GM13976 (cell line): ENCODE measurements at regions not wholly inside any gene's neighbourhood (a gene's known extent, or its start where the extent isn't known, plus 50 kb on each side); places are given as distances from the start of the nearest gene placed in this dataset.
"Not testable (repeated sequence)": the region's sequence is repeated elsewhere in the genome, so short reads cannot be mapped to it uniquely, and the experiment has no call there.

Experiments used
- DNase-seq: peaks from one replicate; pipeline ENCODE4 v3.0.0; 2012; ENCODE audit warnings: low spot score
- in situ Hi-C: fragments of 300-500 bp; cut with MboI; formaldehyde crosslinking; loops from one replicate; pipeline ENCODE4 v1.12.0; 2022; ENCODE audit warnings: low sequenced_read_pairs, mixed read lengths, inconsistent platforms; ENCODE audit not compliant: unreplicated experiment

DNA sequence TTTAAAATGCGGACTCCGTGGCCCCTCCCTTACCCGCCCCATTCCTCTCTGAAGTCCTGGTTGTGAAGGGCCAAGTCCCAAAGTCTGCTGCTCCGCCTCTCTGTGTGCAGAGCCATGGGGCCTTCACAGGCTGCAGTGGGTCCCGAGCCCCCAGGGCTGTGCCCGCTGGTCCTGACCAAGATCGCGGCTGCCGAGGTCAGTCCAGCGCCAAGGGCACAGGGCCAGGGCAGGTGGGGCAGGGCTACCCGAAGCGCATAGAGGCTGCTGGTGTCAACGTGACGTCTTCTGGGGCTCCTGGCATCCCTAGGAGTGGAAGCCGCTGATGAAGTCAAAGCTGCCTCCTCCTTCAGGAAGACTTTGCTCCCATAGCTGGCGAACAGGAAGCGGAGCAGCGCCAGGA, 858.8 kb downstream of the TUBA3C start:
- DNase-seq, in situ Hi-C loops: not testable (repeated sequence)

DNA sequence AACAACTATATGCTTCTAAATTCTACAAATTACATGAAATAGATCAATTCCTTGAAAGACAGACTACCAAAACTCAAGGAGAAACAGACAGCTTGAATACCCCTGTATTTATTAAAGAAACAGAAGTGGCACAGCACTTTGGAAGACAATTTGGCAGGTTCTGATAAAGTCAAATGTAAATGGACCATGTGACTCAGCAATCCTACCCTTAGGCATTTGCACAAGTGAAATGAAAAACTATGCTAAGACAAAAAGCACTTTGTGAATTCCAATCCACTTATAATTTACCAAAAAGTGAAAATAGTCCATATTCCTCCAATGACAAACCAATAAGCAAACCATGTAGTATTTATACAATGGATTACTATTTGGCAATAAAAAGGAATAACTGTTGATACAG, 862.0 kb downstream of the TUBA3C start:
- DNase-seq, in situ Hi-C loops: not testable (repeated sequence)

DNA sequence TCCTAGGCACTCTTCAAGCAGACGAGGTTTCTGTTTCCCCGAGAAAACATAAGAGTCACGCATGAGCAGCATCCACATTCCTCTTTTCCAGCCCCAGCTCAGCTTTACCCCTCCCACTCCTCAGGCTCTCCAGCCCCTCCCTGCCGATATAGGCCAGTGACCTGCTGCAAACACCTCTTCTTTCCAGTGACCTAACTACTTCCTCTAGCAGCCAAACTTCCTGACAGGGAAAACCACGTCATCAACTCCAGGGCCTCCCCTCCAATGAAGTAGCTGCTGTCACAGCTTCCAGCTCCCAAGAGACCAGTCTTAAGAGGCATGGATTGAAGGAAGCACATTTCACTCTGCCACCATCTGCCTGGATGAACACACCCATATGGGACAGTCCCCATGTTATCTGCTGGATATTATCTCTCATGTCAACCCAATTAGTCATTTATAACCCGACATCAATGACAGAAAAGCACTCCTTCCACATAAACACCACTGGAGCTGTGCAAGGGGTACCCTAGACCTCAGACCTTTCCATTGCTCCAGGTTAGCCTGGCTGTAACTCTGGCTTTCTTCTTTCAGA, 878.3 kb downstream of the TUBA3C start:
- in situ Hi-C loops = not testable (repeated sequence)

DNA sequence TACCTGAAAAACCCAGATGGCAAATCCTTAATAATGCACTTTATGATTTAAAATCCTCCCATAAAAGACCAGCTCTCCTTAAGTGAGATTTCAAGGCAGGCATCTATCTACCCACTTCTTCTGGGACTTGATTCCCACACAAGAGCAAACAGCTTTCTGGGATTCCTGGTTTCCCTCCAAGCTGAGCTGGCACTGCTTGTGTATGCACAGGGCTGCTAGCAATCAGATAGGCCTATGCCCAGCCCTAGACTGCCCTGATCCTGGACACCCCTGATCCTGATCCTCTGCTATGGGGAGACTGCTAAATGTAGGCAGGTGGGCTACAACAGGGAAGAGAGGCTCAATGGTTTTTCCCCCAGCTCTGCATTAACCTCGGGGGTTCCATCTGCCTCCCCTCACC, 880.7 kb downstream of the TUBA3C start:
- DNase-seq, in situ Hi-C loops: not testable (repeated sequence)

More for the DNA sequence above, 878.3 kb downstream of the TUBA3C start:
- DNase-seq = not testable (repeated sequence)

DNA sequence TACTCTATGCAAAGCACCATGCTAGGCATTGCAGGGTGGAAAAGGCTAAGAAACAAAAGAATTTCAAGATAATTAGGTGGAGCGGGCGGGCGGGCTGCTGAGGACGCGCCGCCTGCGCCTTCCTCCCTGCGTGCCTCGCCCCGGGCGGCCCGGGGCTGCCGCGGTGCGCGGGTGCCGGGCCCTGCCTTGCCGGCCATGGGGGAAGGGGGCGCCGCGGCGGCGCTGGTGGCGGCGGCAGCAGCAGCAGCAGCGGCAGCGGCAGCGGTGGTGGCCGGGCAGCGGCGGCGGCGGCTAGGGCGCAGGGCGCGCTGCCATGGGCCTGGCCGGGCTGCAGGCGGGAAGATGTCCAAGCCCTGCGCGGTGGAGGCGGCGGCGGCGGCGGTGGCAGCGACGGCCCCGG, 884.3 kb downstream of the TUBA3C start:
- in situ Hi-C loops, DNase-seq: not testable (repeated sequence)

DNA sequence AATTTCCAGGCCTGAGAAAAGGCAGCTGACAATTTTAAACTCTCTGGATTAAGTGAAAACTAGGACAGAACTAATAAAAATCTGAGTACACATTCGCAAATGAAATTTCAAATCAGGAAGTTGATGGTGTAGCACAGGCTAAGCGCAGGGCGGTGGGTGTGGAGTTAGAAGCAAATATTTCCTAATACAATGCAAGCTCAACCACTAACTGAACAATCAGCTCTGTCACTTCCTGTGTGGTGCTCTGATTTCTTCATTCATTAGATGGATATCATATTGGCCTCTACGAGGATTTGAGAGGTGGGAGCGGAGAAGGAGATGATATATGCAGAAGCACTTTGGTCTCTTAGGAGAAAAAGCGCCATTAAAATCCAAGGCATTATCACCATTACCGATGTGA, 885.0 kb downstream of the TUBA3C start:
- DNase-seq, in situ Hi-C loops: not testable (repeated sequence)

DNA sequence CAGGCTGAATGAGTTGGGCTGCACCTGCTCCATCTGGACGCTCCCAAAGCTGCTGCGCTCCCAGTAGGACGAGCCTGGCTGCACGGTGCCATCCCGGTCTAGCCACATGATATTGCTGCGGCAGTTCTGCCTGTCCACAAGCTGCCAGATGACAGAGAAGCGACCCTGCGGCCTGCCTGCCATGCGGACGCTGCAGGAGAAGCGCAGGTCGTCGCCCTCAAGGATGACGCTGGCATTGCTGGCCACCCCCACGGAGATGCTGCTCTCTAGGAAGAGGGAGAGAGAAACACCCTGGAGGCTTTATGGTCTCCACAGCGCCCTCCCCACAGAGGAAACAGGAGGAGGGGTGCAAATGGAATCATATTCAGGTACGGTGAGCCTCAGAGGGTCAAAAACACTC, 887.3 kb downstream of the TUBA3C start:
- DNase-seq, in situ Hi-C loops: not testable (repeated sequence)

DNA sequence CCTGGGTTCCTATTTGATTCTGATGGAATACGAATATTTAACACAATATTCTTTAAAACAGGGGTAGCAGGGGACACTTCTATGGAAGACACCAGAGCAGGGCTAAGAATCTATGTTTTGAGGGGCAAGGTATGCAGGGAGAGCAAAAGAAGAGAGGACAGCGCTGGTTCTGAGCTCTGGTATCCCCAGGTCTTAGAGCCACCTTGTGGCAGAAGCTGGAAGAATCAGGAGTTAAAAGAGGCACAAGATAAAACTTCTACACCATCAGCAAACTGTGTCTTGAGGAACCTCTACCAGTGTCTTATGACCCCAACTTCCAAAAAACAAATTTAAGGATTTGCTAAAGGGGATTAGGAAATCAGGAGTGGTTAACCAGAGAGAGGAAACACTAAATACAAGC, 894.8 kb downstream of the TUBA3C start:
- DNase-seq, in situ Hi-C loops: not testable (repeated sequence)

DNA sequence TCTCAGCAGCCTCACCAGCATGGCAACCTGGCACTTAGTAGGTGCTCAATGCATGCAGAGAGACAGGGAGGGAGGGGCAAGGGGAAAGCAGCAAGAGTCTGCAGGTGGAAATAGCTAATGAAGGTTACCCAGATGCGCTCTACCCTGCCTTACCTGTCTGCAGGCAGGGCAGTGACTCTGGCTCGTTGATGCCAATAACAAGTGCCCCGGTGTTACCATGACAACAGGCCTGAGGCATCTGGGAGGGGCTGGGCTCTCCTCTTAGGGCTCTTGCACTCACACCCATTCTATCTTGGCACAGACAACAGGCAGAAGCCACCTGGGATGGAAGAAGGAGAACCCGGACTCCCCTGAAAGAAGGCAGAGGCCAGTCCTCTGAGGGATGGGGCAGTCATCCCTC, 896.0 kb downstream of the TUBA3C start:
- in situ Hi-C loops, DNase-seq: not testable (repeated sequence)

DNA sequence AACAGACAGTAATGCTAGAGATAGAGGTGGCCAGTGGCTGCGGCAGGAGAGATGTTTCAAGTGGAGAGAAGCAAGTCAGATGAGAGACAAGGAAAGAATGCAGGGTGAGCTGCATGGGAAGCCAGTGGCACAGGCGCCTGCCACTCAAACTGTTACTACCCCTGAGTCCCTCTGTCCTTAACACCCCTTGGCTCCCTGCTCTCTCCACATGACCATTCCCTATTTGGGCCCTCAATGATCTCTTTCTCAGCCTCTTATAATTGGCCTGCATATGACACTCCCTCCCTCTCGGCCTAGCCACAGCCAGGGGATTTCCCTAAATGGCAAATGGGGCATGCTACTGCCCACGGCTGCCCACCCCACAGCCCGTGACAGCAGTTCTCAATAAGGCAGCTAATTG, 897.6 kb downstream of the TUBA3C start:
- in situ Hi-C loops, DNase-seq: not testable (repeated sequence)

DNA sequence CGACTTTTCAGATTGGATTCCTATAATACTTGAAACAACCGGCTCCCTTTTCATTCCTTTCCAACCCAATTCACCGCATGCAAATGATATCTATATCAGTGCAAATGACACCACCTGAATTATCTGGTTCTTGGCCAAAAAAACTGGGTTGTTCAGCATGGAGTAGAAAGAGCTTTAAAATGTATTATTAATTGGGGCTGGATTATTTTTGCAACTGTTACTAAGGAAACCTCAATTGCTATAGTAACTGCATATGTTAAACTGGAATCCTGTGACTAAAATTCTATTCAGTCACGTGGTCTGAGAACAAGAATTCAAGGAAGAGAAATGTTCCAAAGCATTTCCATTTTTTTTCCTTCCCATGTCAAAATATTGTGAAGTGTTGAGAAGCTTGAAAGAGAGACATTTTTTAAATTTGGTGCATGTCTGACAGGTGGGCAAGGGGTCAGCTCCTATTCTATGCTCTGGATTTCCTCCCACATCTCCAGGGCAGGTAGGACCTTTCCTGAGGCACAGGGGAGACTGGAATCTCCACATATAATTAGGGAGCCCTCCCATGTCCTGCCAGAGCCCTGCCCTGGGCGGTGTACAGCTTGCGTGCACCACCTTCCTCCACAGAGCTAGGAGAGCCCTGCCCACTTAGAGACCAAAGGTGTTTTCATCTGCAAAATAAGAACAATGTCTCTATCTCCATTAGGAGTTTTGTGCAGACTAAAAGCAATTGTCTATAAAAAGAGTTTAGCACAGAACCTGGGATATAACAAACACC, 899.6 kb downstream of the TUBA3C start:
- DNase-seq, in situ Hi-C loops: not testable (repeated sequence)

DNA sequence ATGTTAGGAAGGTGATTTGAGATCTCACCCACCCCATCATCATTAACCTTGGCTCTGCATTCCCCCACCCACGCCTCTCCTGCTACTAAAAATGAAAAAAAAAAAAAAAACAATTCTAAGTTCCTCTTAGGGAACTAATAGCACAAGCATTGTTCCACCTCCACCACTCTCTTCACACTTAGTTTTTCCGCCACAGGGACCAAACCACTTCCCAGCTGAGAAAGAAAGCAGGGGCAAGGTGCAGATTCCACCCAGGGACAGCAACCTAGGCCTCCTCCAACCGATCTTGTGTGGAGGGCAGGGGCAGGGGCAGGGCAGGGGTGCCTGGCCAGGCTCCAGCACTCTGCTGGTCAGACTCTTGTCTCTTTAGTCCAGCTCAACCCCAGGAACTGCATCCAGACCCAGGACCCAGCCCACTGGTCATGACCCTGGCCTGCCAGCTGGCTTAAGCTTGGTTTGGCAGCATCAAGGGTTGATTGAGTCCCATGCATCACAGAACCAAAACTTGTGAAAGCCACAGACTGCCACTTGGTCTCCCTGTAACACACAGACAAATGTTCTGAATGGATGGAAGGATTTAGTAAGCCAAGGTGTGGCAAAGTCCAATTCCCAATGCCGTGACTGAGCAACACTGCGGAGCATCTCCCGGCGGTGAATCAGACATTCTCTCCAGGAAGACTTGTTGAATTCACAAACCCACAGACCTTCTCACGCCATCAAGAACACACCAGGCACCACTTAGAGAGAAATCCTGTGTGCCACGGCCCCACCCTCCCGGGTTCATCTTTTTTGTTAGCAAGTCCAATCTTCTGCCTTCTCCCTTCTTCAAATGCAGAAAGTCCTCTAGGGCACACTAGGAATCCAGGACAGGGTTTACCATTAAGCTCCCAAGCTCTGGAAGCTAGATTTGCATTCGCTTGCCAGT, 900.5 kb downstream of the TUBA3C start:
- in situ Hi-C loops, DNase-seq: not testable (repeated sequence)

DNA sequence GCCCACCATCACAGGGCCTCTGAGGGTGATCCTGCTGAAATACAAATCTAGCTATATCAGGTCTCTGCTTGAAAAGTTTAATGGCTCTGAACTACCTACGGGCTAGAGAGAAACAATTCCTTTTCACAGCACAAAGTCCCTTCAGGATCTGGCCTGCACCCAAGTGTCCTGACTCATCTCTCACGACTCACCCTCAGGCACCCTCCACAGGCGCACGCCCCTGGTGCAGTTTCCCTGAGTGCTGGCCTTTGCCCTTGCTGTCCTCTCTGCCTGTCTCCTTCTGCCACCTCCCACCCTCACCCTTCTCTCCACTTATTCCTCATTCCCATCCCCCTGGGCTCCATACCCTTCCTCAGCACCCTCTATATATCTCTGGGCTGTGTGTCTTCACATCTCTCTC, 901.7 kb downstream of the TUBA3C start:
- in situ Hi-C loops, DNase-seq: not testable (repeated sequence)

DNA sequence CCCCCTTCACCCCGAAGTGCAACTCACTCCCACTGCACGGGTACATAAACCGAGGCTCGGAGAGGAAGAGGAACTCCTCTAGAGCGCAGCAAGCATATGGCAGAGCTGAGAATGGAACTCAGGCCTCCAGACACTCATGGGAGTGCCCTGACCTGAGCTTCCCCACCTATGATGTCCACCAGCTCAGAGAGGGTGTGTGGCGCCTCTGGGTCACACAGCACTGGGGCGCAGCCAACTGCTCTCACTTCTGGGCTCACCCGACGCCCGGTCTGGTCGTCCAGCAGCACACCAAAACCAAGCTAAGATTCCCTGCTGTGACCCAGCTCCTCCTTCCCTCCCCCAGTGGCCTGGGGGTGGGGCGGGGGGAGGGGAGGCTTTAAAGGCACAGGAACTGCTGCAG, 904.3 kb downstream of the TUBA3C start:
- in situ Hi-C loops, DNase-seq: not testable (repeated sequence)

DNA sequence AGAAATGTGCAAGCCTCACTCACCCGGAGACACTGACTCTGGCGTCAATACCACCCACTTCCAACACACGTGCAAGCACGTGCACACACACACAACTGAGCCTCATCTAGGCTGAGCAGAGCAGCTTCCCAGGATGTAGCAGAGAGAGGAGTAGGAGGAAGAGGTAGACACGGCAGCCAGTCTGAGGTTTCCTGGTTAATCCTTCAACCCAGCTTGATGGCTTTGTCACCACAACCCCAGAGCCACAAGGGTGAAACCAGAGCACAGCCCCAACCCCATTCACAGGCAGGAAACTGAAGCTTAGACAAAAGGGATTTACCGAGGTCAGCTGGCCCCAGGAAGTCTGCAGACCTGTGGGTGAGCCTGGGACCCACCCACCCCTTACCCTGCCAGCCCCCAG, 905.3 kb downstream of the TUBA3C start:
- in situ Hi-C loops, DNase-seq: not testable (repeated sequence)

DNA sequence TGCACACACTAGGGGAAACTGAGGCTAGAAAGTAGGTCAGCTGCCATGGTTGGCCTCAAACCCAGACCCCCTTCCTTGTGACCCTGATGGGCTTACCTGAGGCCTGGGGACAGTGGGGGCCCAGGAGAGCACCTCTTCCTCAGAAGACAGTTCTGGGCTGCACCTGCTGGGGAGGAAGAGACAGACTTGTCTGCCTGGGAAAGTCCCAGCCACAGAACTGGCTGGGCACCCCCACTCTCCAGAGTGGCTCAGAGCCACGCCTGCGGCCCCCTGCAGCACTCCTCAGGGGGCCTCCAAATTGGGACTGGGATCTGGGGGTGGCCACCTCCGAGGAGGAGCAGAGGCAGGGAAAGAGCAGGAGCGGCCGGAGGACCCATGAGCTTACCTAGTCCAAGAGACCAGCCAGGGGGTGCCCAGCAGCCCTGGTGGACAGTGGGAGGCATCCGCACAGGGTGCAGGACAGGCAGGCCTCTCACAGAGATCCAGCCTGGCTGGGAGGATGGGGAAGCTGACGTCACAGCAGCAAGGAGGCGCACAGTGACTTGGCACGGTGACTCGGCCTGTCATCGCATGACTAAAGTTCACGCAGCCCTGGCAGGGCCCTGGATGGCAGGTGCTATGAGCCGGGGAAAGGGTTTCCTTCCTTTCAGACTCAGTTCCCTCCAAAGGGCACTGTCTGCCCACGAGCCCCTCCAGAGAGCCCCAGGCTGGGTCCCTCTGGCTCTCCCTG, 907.7 kb downstream of the TUBA3C start:
- not testable (repeated sequence) for DNase-seq

DNA sequence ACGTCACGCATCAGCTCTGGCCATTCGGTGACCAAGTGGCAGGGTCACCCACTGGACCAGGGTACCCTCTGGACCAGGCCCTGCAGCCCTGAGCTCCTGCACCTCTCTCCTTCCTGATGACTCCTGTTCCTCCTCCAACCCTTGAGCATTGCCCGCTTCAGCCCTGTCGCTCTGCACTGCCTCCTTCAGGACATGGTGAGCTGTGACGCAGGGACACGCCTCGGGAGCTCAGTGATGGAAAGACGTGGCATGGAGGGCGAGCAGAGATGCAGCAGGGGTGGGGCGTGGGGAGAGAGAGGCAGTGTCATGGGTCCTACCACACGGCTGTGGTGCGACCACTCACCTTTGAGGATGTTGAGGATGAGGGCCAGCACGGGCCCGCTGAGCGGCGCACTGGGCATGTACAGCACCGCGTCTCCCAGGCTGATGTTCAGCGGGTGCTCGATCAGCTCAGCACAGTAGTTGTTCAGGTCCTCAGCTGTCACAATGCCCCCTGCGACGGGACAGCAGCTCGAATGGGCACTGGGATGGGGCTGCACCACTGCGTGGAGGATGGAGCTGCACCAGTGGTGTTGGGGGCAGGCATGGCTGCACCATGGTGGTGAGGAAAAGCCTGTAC, 922.7 kb downstream of the TUBA3C start:
- DNase-seq, in situ Hi-C loops: not testable (repeated sequence)

More for the DNA sequence above, 907.7 kb downstream of the TUBA3C start:
- in situ Hi-C loops = not testable (repeated sequence)

DNA sequence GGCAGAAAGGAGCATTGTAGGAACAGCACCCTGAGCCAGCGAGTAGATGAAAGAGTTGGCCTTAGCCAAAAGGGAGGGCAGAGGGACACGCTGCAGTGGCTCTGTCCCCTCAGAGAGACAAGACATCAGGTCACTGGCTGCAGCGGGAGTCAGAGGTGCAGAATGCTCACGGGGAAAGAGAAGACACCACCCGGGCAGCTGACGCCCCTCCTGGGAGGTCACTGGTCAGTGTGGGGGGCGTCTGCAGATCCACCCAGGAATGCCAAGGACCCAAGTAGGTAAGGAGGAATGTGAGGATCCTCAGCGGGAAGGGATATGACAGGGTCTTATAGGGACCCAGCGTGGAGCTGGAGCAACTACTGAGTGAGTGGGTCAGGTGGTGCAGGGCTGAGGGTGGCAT, 923.9 kb downstream of the TUBA3C start:
- in situ Hi-C loops, DNase-seq: not testable (repeated sequence)
